ENCODE measurements at regions not wholly inside any gene's neighbourhood (a gene's known extent, or its start where the extent isn't known, plus 50 kb on each side); places are given as distances from the start of the nearest gene placed in this dataset.

- BruUV-seq (replicated peaks) = no TSS peak
- no peak for FAIRE-seq
These were observed 82.5 kb upstream of the ARID2 start for GRCh38 chr12:45646851-45647581.

GRCh38 chr12:45648070-45648469, 81.4 kb upstream of the ARID2 start:
- no peak overlapping the region for H3K9ac ChIP-seq (replicated peaks; ENCODE audit: extremely low read depth, insufficient read depth, low read length)
- no peaks in the 10 kb centered on the region for H3K79me2 ChIP-seq (ENCODE audit: control insufficient read depth, insufficient read depth, low read length)
- POLR2A ChIA-PET = no interaction called here
- H3K4me3 ChIP-seq (replicated peaks in 1 of 3; ENCODE audit: insufficient read depth in 1 of 3, low read depth in 1 of 3, low read length in 3 of 3) = no peak overlapping the region
- H3K9me3 ChIP-seq (replicated peaks; ENCODE audit: control insufficient read depth, insufficient read depth, low read length) = no peaks in the 10 kb centered on the region
- no peak overlapping the region for H3K27ac ChIP-seq (ENCODE audit: insufficient read depth, low read depth, low read length)
- no peak for FAIRE-seq
- dilution Hi-C loops (cut with MboI; ENCODE audit: extremely low pct_ligation_motif_present, low sequenced_read_pairs) = no loop called here
- H2AFZ ChIP-seq (ENCODE audit: low read depth, low read length) = no peak overlapping the region
- no peak overlapping the region for H3K4me2 ChIP-seq (ENCODE audit: insufficient read depth, low read length)
- intact Hi-C loops (cut with micrococcal nuclease) = no loop called here
- TF ChIP-seq JUN (IDR thresholded peaks at IDR 0.05; ENCODE audit: borderline replicate concordance, insufficient read depth, insufficient read length, low read depth) (no peak), POLR2A (IDR thresholded peaks at IDR 0.05; ENCODE audit: low read depth, low read length) (no peak), MAX (IDR thresholded peaks at IDR 0.05; ENCODE audit: insufficient read depth, insufficient read length) (no peak), MYC (IDR thresholded peaks at IDR 0.05; ENCODE audit: low read depth, low read length) (no peak), EZH2 (IDR thresholded peaks at IDR 0.05; ENCODE audit: borderline replicate concordance, low read depth, low read length, severe bottlenecking) (no peak), GATA2 (IDR thresholded peaks at IDR 0.05; ENCODE audit: insufficient read depth, insufficient read length, low read depth, low read length) (no peak), POLR2AphosphoS5 (IDR thresholded peaks at IDR 0.05; ENCODE audit: insufficient read depth, low read depth, low read length) (no peak), CTCF (IDR thresholded peaks at IDR 0.05; ENCODE audit: extremely low read depth in 1 of 2, insufficient read depth in 1 of 2, low read depth in 1 of 2, low read length in 2 of 2) (no peak), FOS (IDR thresholded peaks at IDR 0.05; ENCODE audit: borderline replicate concordance, insufficient read depth, low read length) (no peak)
- no peaks in the 10 kb centered on the region for H4K20me1 ChIP-seq (replicated peaks; ENCODE audit: control insufficient read depth, extremely low read depth, insufficient read depth, low read length)
- peaks cover 0 to 28% of the 10 kb centered on the region in 2 experiments for H3K27me3 ChIP-seq (ENCODE audit: control insufficient read depth in 2 of 2, insufficient read depth in 2 of 2, low read length in 2 of 2)
- no peaks in the 10 kb centered on the region for H3K9me1 ChIP-seq (replicated peaks; ENCODE audit: control insufficient read depth, extremely low read depth, insufficient read depth, low read length)
- DNase-seq (ENCODE audit: low read depth, low spot score) = no peak
- no peaks in the 10 kb centered on the region for H3K36me3 ChIP-seq (ENCODE audit: control insufficient read depth in 2 of 2, extremely low read depth in 1 of 2, insufficient read depth in 2 of 2, low read length in 2 of 2)
- BruUV-seq (replicated peaks) = no TSS peak
- H3K4me1 ChIP-seq (ENCODE audit: control insufficient read depth, extremely low read depth, insufficient read depth, low read length) = peaks cover 12% of the 10 kb centered on the region
- CTCF ChIA-PET = interaction anchor here (1.5 kb wide), 1 partner anchor 10 kb away, joined by 4 read pairs; no protein-coding TSS in a partner anchor

More at GRCh38 chr12:45646851-45647581, 82.5 kb upstream of the ARID2 start:
- ChIA-PET CTCF (interaction anchor here (1.1 to 1.5 kb wide), 2 partner anchors 9 to 10 kb away, joined by 3 to 4 read pairs; no protein-coding TSS in a partner anchor), POLR2A (no interaction called here)
- intact Hi-C loops (cut with micrococcal nuclease) = no loop called here
- no peaks in the 10 kb centered on the region for H4K20me1 ChIP-seq (replicated peaks; ENCODE audit: control insufficient read depth, extremely low read depth, insufficient read depth, low read length)
- no peaks in the 10 kb centered on the region for H3K9me3 ChIP-seq (replicated peaks; ENCODE audit: control insufficient read depth, insufficient read depth, low read length)
- H3K27me3 ChIP-seq (ENCODE audit: control insufficient read depth in 2 of 2, insufficient read depth in 2 of 2, low read length in 2 of 2) = peaks cover 0 to 28% of the 10 kb centered on the region in 2 experiments
- H3K36me3 ChIP-seq (ENCODE audit: control insufficient read depth in 2 of 2, extremely low read depth in 1 of 2, insufficient read depth in 2 of 2, low read length in 2 of 2) = no peaks in the 10 kb centered on the region
- dilution Hi-C loops (cut with MboI; ENCODE audit: extremely low pct_ligation_motif_present, low sequenced_read_pairs) = no loop called here
- peaks cover 12% of the 10 kb centered on the region for H3K4me1 ChIP-seq (ENCODE audit: control insufficient read depth, extremely low read depth, insufficient read depth, low read length)
- no peak overlapping the region for H3K4me3 ChIP-seq (replicated peaks in 1 of 3; ENCODE audit: insufficient read depth in 1 of 3, low read depth in 1 of 3, low read length in 3 of 3)
- no peak overlapping the region for H3K9ac ChIP-seq (replicated peaks; ENCODE audit: extremely low read depth, insufficient read depth, low read length)
- H3K4me2 ChIP-seq (ENCODE audit: insufficient read depth, low read length) = no peak overlapping the region
- no peaks in the 10 kb centered on the region for H3K9me1 ChIP-seq (replicated peaks; ENCODE audit: control insufficient read depth, extremely low read depth, insufficient read depth, low read length)
- no peak overlapping the region for H3K27ac ChIP-seq (ENCODE audit: insufficient read depth, low read depth, low read length)
- no peaks in the 10 kb centered on the region for H3K79me2 ChIP-seq (ENCODE audit: control insufficient read depth, insufficient read depth, low read length)
- H2AFZ ChIP-seq (ENCODE audit: low read depth, low read length) = no peak overlapping the region
- DNase-seq (ENCODE audit: low read depth, low spot score) = no peak
- TF ChIP-seq MAX (IDR thresholded peaks at IDR 0.05; ENCODE audit: insufficient read depth, insufficient read length) (no peak), POLR2A (IDR thresholded peaks at IDR 0.05; ENCODE audit: low read depth, low read length) (no peak), MYC (IDR thresholded peaks at IDR 0.05; ENCODE audit: low read depth, low read length) (no peak), GATA2 (IDR thresholded peaks at IDR 0.05; ENCODE audit: insufficient read depth, insufficient read length, low read depth, low read length) (no peak)

Data from endothelial cell of umbilical vein (primary cell).